ENCODE measurements at regions not wholly inside any gene's neighbourhood (a gene's known extent, or its start where the extent isn't known, plus 50 kb on each side); places are given as distances from the start of the nearest gene placed in this dataset.
A peak's percentile ranks its signal among the peaks of the same experiment; 100 is the strongest.
"Not testable (repeated sequence)": the region's sequence is repeated elsewhere in the genome, so short reads cannot be mapped to it uniquely, and the experiment has no call there.

DNA sequence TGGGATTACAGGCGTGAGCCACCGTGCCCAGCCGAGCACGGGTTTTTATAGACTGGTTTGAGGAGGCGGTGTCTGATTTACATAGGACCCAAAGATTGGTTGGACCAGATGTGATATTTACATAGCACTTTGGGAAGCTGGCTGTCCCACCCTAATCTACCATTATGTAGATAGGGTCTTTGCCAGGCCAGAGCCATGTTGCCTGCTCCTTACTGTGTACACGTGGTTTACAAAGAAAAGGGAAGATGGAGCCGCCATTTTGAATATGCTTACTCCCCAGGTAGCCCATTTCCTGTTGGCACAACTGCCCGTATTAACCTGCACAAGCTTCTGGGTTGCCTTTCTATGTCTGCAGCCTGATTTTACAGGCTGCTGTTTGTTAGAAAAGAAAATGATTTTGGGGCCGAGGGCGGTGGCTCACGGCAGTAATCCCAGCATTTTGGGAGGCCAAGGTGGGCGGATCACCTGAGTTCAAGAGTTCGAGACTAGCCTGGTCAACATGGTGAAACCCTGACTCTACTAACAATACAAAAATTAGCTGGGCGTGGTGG, 89.9 kb upstream of the EEF2KMT start:
- no peaks in the 10 kb centered on the region for H3K27me3 ChIP-seq
- no peak overlapping the region for H3K4me3 ChIP-seq
- TF ChIP-seq, protein P1, sequence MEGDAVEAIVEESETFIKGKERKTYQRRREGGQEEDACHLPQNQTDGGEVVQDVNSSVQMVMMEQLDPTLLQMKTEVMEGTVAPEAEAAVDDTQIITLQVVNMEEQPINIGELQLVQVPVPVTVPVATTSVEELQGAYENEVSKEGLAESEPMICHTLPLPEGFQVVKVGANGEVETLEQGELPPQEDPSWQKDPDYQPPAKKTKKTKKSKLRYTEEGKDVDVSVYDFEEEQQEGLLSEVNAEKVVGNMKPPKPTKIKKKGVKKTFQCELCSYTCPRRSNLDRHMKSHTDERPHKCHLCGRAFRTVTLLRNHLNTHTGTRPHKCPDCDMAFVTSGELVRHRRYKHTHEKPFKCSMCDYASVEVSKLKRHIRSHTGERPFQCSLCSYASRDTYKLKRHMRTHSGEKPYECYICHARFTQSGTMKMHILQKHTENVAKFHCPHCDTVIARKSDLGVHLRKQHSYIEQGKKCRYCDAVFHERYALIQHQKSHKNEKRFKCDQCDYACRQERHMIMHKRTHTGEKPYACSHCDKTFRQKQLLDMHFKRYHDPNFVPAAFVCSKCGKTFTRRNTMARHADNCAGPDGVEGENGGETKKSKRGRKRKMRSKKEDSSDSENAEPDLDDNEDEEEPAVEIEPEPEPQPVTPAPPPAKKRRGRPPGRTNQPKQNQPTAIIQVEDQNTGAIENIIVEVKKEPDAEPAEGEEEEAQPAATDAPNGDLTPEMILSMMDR (IDR thresholded peaks at IDR 0.05), result no peak
- H3K9ac ChIP-seq (ENCODE audit: low read depth in 2 of 2, low read length in 2 of 2), result no peak overlapping the region
- H3K27ac ChIP-seq, result no peak overlapping the region
- no peaks in the 10 kb centered on the region for H3K36me3 ChIP-seq
- DNase-seq, result no peak
- intact Hi-C loops (cut with DNase I), result no loop called here
- no peaks in the 10 kb centered on the region for H3K9me3 ChIP-seq
- no peaks in the 10 kb centered on the region for H3K4me1 ChIP-seq

DNA sequence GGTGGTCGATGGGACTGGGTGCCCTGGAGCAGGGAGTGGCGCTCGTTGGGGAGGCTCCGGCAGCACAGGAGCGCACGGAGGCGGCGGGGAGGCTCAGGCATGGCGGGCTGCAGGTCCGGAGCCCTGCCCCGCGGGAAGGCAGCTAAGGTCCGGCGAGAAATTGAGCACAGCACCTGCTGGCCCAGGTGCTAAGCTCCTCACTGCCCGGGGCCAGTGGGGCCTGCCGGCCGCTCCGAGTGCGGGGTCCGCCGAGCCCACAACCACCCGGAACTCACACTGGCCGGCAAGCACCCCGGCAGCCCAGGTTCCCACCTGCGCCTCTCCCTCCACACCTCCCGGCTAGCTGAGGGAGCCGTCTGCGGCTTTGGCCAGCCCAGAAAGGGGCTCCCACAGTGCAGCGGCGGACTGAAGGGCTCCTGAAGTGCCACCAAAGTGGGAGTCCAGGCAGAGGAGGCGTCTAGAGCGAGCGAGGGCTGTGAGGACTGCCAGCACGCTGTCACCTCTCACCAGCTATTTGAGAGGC, 88.8 kb upstream of the EEF2KMT start:
- TF ChIP-seq, protein P1 (IDR thresholded peaks at IDR 0.05), result no peak
- intact Hi-C loops (cut with DNase I), result no loop called here
- H3K36me3 ChIP-seq, result no peaks in the 10 kb centered on the region
- H3K4me1 ChIP-seq, result no peaks in the 10 kb centered on the region
- no peak for DNase-seq
- H3K9ac ChIP-seq (ENCODE audit: low read depth in 2 of 2, low read length in 2 of 2), result no peak overlapping the region
- no peaks in the 10 kb centered on the region for H3K9me3 ChIP-seq
- H3K4me3 ChIP-seq, result no peak overlapping the region
- no peak overlapping the region for H3K27ac ChIP-seq
- H3K27me3 ChIP-seq, result no peaks in the 10 kb centered on the region

DNA sequence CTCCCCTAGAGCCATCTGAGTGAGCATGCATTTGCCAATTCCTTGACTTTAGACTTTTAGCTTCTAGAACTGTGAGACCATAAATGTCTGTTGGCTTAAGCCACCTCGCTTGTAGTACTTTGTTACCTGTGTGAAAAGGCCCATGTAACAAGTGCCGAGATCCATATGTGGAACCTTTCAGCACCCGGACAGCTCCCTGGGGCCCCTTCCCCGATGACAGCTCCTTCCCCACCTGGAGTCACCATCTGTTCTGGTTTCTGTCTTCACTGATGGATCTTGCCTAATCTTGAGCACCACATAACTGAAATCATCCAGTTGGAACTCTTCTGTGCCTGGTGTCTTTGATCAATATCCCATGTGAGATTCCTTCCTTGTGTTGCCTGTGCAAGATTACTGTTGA, 78.9 kb upstream of the EEF2KMT start:
- H3K9me3 ChIP-seq, result no peaks in the 10 kb centered on the region
- H3K4me3 ChIP-seq, result no peak overlapping the region
- no peaks in the 10 kb centered on the region for H3K27me3 ChIP-seq
- H3K27ac ChIP-seq, result no peak overlapping the region
- no peak for DNase-seq
- H3K36me3 ChIP-seq, result no peaks in the 10 kb centered on the region
- intact Hi-C loops (cut with DNase I), result no loop called here
- no peak overlapping the region for H3K9ac ChIP-seq (ENCODE audit: low read depth in 2 of 2, low read length in 2 of 2)
- TF ChIP-seq, protein P1 (IDR thresholded peaks at IDR 0.05), result no peak
- no peaks in the 10 kb centered on the region for H3K4me1 ChIP-seq

DNA sequence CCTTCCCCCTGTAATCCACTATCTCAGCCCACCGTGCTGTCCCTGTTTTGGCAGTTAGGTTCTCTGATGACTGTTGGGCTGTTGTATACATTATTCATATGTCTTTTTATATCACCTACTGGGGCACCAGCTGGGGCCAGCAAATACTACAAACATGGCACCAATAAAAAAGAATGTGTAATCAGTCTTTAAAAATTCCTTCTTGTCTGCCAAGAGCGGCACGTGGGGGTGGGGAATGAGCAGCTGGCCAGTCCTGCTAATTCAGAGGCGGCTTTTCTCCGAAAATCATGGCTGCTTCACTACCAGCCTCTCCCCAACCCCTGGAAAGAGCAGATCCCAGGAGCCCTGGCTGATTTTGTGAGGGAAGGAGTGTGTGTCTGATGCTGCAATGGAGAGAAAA, 77.7 kb upstream of the EEF2KMT start:
- Histone ChIP-seq H3K27me3 (no peaks in the 10 kb centered on the region), H3K4me1 (no peaks in the 10 kb centered on the region), H3K36me3 (no peaks in the 10 kb centered on the region), H3K9ac (ENCODE audit: low read depth in 2 of 2, low read length in 2 of 2) (no peak overlapping the region), H3K9me3 (no peaks in the 10 kb centered on the region), H3K4me3 (no peak overlapping the region), H3K27ac (no peak overlapping the region)
- intact Hi-C loops (cut with DNase I), result no loop called here
- DNase-seq, result peak; percentile 26
- TF ChIP-seq, protein P1 (IDR thresholded peaks at IDR 0.05), result no peak

DNA sequence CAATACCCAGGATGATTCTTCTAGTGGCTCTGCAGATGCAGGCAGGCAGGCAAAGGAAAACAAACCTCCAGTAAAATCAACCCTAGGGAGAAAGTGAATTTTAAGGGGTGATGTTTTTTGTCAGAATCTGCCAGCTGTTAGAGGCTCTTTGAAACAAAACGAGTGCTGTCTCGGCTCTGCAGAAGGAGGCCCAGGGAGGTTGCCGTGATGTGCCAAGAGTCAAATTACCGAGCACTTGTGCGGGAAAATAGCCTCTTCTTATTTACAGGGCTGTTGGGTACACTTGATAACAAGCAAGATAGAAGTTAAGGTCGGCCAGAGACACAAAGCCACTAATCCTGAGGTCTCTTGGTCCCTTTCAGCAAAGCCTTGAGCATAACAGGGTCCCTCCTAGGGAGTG, 68.9 kb upstream of the EEF2KMT start:
- no peaks in the 10 kb centered on the region for H3K27me3 ChIP-seq
- no peak overlapping the region for H3K4me3 ChIP-seq
- intact Hi-C loops (cut with DNase I), result no loop called here
- no peak for DNase-seq
- no peak overlapping the region for H3K9ac ChIP-seq (ENCODE audit: low read depth in 2 of 2, low read length in 2 of 2)
- TF ChIP-seq, protein P1 (IDR thresholded peaks at IDR 0.05), result no peak
- H3K9me3 ChIP-seq, result no peaks in the 10 kb centered on the region
- H3K4me1 ChIP-seq, result no peaks in the 10 kb centered on the region
- no peak overlapping the region for H3K27ac ChIP-seq
- H3K36me3 ChIP-seq, result no peaks in the 10 kb centered on the region

DNA sequence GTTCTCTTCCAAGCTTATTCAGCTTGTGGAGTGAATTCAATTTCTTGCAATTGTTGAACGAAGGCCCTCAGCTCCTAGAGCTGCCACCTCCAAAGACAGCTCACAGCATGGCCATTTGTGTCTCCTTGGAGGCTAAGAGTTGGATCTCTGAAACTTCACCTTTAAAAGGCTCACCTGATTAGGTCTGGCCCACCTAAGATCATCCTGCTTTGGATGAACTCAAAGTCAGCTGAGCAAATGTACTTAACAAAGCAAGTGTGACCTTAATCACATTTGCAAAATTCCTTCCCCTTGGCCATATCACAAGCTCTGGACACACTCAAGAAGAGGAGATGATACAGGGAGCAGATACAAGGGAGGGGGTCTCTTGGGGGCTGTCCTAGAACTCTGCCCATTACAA, 67.8 kb upstream of the EEF2KMT start:
- intact Hi-C loops (cut with DNase I); H3K9me3 ChIP-seq; H3K27ac ChIP-seq; H3K27me3 ChIP-seq; H3K9ac ChIP-seq (ENCODE audit: low read depth in 2 of 2, low read length in 2 of 2); H3K4me1 ChIP-seq; H3K4me3 ChIP-seq; H3K36me3 ChIP-seq; DNase-seq: not testable (repeated sequence)

DNA sequence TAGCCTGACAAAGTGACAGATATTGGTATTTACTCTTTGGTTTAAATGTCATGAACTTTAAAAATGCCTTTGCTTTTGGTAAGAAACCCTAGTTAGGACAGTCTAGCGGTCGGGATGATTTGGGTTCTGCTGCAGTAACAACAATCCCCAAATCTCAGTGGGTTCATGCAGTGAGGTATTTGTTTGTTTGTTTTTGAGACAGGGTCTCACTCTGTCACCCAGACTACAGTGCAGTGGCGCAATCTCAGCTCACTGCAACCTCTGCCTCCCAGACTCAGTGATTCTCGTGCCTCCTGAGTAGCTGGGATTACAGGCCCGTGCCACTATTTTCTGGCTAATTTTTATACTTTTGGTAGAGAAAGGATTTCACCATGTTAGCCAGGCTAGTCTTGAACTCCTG, 65.2 kb upstream of the EEF2KMT start:
- H3K9me3 ChIP-seq; H3K4me3 ChIP-seq; H3K27ac ChIP-seq; DNase-seq; H3K36me3 ChIP-seq; intact Hi-C loops (cut with DNase I); H3K27me3 ChIP-seq; H3K9ac ChIP-seq (ENCODE audit: low read depth in 2 of 2, low read length in 2 of 2); H3K4me1 ChIP-seq: not testable (repeated sequence)

DNA sequence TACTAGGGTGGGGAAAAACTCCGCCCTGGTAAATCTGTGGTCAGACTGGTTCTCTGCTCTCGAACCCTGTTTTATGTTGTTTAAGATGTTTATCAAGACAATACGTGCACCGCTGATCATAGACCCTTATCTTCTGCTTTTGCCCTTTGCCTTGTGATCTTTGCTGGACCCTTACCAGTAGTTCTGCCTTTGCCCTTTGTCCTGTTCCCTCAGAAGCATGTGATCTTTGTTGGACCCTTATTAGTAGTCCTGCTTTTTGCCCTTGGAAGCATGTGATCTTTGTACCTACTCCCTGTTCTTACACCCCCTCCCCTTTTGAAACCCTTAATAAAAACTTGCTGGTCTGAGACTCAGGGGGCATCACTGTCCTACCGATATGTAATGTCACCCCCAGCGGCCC, 64.3 kb upstream of the EEF2KMT start:
- H3K27ac ChIP-seq; H3K9me3 ChIP-seq; H3K4me3 ChIP-seq; DNase-seq; H3K4me1 ChIP-seq; intact Hi-C loops (cut with DNase I); H3K9ac ChIP-seq (ENCODE audit: low read depth in 2 of 2, low read length in 2 of 2); H3K36me3 ChIP-seq; H3K27me3 ChIP-seq: not testable (repeated sequence)

DNA sequence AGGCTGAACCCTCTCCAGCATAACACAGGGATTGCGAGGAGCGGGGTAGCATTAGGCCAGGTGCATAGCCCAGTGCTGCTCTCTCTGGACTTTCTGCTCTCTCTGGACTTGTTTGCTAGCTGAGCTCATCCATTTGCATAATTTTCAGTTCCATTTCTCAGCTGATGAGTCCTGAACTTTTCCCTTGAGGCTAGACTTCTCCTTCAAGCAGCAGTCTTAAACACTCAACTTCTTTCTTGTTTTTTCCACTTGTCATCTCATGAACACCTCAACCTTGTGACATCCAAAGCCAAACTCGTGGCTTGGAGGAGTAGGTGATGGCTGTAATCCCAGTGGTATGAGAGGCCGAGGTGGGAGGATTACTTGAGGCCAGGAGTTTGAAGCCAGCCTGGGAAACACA, 62.4 kb upstream of the EEF2KMT start:
- H3K9ac ChIP-seq (ENCODE audit: low read depth in 2 of 2, low read length in 2 of 2), result not testable (repeated sequence)

More for the DNA sequence above, 62.4 kb upstream of the EEF2KMT start:
- H3K27me3 ChIP-seq; DNase-seq; intact Hi-C loops (cut with DNase I); H3K27ac ChIP-seq; H3K4me1 ChIP-seq; H3K4me3 ChIP-seq; H3K36me3 ChIP-seq; H3K9me3 ChIP-seq: not testable (repeated sequence)

All from colonic mucosa (tissue), 4 donors.